DMS 273 (cell line): ENCODE measurements at regions not wholly inside any gene's neighbourhood (a gene's known extent, or its start where the extent isn't known, plus 50 kb on each side); places are given as distances from the start of the nearest gene placed in this dataset.

Experiments
- DNase-seq: peaks from one replicate; lab custom pipeline; 2025; ENCODE audit not compliant: unreplicated experiment; lab: John Stamatoyannopoulos, UW

DNA sequence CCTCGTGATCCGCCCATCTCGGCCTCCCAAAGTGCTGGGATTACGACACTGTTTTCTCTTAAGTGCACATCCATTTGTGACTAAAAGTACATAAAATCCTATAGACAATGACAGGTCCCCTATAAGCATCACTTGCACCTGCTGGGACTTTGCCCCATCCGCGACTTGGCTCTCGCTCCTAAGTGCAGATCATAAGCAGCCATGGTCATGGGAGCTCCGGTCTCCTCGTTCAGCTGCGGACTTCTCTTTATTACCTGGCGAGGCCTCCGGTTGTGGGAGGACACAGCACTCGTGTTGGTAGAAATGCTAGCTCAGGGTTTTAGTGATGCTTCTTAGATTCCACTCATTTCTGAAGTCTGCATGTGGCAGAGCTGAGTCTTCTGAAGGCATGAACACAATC lies 92.7 kb upstream of the ST6GAL2 start:
- no peak for DNase-seq

DNA sequence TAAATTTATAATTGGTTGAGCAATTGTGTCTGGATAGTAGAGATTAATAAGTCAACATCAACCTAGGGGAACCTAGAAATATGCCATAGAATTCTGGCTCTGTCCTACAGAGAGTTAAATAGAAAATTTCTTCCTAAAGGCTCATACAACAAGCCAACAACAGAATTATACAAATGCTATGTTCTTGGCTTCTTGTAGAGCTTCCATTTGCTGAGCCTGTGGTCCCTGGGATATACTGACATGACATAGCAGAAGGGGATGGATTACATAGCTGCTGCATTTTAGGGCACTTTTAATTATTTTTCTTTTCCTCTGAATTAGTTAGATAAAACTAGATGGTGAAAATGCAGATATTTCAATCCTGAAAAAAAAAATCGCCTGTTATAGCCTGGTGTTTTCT lies 95.5 kb upstream of the ST6GAL2 start:
- DNase-seq: no peak

DNA sequence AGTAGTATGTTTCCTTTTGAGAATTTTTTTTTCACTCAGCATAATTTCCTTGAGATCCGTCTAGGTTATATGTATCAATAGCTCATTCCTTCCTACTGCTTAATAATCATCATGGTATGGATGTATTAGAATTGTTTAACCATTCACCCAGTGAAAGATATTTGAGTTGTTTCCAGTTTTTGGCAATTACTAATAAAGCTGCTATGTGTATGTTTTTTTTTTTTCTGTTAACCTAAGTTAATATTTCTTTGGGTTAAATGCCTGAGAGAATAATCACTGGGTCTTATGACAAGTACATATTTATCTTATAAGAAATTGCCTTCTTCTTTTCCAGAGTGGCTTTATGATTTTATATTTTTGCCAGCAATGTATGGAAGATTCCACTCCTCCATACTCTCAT lies 96.4 kb upstream of the ST6GAL2 start:
- DNase-seq: no peak

DNA sequence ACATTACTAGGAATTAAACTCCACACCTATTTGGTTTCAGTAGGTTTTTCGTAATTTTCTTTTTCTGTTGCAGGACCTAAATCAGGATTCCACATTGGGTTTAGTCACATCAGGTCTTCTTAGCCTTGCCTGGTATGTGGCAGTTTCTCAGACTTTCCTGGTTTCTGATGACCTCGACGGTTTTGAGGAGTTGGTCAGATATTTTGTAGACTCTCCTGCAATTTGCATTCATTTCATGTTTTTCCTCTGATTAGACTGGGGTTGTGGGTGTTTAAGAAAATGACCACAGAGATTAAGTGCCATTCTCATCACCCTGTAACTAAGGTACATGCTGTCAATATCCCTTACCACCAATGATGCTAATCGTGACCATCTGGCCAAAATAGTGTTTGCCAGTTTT lies 97.3 kb upstream of the ST6GAL2 start:
- DNase-seq: no peak

DNA sequence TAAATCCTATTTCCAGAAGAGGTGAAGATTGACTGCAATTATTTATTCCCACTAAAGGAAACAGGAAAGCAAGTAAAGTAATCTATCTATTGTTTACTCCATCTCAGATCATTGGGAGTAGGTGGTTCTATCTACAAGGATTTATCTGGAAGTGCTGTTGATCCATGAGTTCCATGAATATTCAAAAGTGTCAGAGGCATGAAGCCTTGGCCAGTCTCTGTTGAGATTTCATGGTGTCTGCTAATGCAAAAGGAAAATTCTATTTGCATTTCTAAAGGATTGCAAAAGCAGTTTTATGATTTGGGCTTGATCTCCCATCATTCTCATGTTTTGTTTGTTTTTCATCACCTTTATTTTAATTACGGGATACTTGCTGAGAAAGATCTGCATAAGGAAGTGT lies 102.4 kb upstream of the ST6GAL2 start:
- no peak for DNase-seq

DNA sequence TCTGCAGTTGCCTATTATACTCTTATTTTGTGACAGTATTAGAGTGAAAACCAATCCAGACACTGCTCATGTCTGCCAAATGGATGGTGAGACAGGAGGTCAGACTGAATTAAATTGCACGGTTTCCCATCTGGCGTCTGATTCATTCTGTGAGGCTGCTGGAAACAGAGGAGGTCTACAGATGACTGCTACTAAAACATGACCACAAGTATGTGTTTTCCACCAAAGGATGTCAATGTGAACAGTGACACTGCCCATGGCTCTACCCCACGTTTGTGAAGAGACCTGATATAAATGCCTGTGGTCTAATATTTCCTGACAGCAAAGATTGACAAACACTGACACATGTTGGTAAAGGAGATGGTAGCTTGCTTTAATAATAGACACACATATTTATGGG lies 104.3 kb upstream of the ST6GAL2 start:
- DNase-seq: peak; percentile 90

DNA sequence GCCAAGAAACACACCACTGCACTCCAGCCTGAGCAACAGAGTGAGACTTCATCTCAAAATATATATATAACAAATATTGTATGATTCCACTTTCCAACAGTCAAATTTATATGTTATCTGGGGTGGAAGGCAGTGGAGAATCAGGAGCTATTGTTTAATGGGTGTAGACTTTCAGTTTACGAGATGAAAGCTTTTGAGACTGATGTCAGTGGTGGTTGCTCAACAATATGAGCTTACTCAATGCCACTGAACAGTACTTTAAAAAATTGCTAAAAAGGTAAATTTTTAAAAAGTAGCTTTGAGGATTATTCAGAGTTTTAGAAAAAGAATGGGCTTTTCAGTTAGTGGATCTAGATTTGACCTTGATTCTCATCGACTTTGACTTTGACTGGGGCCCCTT lies 105.9 kb upstream of the ST6GAL2 start:
- DNase-seq: no peak

DNA sequence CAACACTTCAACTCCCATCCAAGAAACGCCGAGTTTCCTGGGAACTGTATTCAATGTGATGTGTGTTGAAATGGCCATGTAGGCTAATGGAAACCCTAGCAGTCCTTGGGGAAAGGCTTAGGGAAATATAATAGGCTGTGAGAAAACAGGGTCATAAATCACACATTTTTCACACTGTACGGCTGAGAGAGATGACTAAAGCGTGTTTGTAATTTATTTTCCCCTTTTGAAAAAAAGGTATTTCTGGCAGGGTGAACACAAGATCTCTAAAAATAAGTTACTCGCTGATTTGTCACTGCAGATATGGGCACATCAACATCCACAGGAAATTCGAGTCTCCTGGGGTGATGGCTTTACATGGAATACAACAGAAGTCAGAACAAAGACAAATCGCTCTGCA lies 109.6 kb upstream of the ST6GAL2 start:
- no peak for DNase-seq

DNA sequence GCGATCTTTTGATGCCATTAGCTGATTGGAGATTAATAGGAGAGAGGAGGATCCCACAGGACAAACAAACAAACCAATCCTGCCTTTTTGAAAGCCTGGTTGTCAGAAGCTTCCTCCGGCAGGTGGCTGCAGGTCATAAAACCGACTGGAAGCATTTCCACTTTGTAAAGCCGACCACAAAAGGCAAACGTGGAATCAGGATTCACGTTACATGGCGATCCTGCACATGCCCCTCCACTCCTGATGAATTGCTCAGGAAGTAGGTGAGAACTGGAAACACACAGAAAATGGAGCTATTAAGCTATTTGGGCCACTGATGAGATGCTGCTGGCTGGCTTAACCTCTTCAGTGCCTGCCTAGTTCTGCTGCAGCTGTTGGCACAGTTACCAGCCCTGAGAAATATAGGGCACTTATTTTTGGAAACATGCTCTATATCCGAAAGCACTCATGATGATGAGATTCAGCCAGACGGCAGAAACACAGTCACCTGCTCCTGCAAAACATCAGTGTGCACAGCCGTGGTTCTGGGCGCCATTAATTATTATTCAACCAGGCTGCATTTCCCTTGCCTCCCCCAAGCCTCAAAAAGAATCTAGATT lies 110.3 kb upstream of the ST6GAL2 start:
- DNase-seq: peak; percentile 65

DNA sequence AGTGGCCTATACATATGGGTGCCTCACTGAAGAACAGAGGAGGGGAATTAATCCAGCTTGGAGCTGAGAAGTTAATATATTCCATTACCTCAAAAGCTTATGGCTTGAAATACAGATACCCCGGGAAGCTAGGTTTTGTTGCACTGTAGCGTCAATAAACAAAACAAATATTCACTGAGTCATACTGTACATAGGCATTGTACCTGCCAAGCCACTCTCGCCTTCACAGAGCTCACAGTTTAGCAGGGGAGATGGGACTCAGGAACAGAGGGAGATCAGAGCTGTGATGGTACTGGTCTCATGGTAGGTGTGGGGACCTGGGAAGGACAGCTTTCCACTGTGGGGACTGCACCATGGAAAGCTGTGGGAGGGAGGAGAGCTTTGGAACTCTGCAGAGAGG lies 111.2 kb upstream of the ST6GAL2 start:
- no peak for DNase-seq

DNA sequence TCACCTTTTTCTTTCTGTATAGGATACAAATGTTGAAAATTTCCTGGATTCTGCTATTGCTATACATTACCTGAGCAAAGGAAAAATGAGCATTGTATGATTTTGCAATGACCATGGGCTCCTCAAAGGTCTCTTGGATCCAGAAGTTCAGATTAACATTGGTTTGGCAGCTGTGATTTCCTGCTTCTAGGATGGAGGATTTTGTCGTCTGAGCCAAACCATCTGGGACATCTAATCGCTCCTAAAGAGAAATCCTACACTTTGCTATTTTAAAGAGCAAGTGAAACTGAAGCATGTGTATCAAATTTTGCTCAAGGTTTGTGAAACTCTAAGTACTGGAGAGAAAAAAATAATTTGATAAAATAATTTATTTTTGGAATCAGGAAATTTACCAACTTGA lies 115.1 kb upstream of the ST6GAL2 start:
- peak; percentile 46 for DNase-seq

DNA sequence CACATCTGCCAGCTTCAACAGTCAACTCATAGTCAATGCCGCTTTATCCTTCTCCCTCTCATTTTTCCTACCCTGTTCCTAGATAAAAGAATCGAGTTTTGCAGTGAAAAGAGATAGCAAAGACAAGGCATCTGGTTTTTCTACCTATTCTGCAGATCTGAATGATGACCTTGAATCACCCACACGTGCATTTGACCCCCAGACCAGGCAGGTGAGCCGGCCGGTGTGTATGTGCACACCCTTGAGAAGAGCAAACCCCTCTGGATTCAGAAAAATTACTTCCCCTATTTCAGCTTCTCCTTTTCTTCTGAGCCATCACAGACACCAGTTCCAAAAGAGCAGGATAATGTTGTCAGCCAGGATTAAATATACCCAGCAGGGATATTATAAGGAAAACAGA lies 115.6 kb upstream of the ST6GAL2 start:
- DNase-seq: no peak

DNA sequence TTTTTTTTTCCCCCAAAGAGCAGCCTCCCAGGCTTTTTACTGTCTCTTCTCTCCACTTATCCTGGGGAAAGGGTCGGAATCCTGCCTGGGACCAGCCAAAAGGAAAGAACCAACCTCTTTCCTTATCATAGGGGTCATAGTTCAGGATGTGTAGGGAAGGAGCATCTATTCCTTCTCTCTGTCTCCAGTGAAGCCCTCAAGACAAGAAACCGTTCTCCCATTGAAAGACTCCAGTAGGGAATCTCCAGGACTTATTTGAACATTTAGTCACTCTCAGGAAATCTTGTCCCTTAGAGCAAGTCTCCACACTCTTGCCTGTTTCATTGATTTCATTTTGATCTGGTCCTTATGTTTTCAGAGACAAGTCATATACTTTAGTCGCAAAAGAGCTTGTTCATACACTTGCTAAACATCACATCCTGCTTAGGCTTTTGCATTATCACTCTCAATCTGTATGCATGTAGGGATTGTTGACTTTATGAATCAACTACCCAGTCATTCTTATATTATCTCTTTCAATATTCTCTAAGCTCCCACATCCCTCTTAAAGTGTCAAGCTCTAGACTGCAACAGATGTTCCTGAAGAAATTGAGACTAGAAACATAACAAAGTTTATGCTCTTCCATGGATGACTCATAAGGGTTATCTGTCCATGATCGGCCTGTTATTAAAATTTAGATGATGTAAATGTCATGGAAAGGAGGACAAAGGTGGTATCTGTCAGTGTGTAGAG lies 116.2 kb upstream of the ST6GAL2 start:
- peak; percentile 30 for DNase-seq

DNA sequence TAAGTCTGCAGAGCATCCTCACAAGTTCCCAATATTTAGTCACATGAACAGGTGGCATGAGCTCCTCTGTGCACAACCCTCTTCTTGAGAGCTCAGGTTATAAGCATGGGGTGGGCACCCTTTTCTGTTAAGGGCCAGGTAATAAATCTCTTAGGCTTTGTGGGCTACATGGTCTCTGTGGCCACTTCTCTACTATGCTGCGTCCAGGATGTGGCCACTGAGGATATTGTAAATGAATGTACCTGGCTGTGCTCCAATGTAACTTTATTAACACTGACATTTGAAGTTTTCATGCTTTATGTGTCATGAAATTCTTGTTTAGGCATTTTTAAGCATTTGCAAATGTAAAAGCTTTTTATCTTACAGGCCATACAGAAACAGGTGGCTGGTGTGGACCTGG lies 116.8 kb upstream of the ST6GAL2 start:
- no peak for DNase-seq

DNA sequence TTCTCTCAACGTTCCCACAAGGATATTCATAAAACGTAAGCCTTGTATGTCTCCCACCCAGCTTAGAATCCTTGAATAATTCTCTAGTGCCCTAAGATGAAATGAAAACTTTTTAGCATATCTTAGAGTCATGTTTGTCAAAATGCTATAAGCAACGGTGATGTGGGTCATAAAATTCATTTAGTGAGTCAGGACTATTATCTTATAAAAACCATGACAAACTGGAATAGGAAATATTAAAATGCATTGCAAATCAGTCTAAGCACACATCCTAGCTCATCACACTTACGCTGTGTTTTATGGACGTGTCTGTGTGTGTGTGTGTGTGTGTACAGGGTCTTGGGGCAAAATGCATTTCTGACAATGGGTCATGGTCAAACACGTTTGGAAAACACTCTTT lies 119.9 kb upstream of the ST6GAL2 start:
- DNase-seq: no peak

DNA sequence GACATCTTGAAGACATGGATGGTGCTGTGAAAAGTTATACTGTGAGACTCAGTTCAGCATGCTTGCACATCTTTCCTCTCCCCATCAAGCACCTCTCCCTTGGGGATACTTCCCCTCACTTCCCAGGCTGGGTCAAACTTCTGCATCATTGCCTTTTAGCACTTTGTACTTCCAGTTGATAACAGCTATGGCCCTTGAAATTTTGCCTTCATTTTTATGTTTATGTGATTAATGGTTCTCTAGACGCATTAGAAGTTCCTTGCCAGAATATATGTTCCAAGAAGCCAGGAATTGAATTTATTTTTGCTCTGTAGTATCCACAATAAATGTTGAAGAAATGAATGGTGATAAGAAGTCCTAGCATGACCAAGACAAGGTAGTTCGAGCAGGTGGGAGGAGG lies 120.9 kb upstream of the ST6GAL2 start:
- DNase-seq: no peak

DNA sequence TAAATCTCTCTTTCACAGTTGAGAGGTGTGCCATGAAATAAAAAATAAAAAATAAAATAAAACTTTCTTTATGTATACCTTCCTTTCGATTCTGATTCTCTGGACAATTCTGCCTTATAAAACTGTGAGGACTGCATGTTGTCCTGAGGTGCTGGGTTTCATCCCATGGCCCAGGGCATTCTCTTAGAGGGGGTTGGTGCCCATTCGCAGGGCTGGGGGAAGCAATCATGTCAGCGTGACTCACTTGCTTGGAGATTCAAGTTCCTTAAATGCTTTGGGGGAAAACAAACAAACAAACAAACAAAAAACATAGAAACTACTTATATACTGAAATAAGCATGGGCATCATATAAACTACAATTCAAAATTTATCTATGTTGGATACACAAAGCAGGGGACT lies 122.0 kb upstream of the ST6GAL2 start:
- DNase-seq: no peak

DNA sequence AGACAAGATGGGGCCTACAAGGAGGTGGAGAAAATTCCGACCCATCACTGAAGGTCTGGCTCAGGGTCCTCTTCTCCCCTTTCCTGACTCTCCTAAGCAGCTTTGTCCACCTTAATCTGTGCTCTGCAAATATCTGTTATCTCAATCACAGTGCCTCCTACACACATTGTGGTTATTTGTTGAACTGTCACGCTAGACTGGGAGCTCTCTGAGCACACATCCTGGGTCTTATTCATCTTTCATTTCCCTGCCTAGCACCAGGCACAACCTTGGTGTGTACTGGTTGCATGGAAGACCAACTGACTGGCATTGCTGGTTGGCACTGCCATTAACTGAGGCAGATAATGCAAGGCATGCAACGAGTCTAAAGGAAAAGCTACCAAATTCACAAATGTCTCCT lies 122.9 kb upstream of the ST6GAL2 start:
- DNase-seq: no peak

DNA sequence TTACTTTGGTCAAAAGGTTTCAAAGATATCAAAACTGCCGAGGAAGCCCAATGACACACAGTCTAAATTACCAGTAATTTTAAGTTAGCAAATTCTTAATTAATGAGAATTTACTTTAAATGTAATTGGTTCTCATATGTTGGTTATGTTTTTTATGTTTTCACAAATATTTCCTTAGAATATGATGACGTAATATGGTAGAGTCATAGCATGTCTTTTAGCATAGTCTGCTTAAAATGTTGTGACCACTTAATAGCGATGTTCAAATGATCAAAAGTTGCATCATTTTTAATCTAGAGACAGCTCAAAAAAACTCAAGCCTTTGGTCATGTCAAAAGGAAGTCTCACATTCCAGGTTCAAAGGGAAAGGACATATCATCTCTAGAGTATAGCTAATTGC lies 123.3 kb upstream of the ST6GAL2 start:
- DNase-seq: no peak

DNA sequence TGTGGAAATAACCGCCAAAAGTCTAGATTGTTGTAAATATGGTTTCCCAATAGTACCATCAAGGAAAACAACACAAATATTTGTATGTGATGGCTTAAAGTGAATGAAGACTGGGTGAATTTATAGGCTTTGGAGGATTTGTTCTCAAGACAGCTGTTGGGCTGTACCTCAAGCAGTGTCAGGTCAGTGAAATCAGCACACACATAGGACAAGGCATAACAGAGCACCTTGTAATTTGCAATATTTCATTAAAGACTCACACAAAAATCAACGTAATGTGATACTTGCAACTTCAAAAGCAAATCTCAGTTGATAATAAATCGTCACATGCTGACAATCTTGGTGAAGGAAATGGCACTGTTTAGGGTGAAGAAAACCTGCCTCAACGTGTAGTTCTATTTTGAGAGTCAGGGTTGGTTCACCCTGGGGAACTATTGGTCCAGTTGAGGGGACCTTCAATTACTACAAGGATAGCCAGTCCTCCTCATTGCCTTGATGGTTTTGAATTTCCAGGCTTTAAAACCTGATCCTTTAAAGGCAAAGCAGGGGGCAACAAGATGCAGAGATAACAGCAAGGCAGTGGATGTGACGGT lies 126.8 kb upstream of the ST6GAL2 start:
- no peak for DNase-seq

DNA sequence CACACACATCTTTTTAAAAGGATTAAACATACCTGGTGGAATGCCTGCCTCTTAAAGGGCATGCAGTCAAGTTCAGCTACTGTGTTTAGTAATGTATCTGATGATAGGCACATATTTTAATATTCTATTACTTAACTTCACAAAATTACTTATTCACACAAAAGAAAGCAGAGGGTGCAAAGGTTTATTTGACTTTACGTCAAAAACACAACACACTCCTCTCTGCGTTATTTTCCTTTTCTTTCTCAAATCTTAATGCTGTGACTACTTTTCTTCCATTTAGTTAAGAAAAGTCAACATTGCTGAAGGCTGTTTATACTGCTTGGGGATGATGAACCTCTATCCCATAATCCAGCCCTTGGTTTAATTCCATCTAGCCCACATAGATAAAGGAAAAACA lies 127.9 kb upstream of the ST6GAL2 start:
- DNase-seq: no peak

DNA sequence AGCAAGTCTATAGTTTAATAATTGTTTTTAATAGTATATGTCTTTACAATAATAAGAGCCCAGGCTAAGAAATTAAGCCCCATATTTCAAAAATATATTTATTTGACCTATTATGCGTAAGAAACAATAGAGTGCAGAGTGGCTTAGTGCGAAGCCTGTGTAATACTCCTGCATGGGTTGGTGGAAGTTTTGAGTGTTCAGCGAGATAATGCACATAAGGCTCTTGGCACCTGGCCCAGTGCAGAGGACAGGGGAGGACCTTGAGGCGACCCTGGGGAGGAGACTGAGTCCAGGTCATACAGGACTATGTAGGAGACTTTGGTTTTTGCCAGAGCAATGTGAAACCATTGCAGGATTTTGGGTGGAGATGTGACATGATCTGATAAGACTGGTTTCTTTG lies 132.4 kb upstream of the ST6GAL2 start:
- no peak for DNase-seq

DNA sequence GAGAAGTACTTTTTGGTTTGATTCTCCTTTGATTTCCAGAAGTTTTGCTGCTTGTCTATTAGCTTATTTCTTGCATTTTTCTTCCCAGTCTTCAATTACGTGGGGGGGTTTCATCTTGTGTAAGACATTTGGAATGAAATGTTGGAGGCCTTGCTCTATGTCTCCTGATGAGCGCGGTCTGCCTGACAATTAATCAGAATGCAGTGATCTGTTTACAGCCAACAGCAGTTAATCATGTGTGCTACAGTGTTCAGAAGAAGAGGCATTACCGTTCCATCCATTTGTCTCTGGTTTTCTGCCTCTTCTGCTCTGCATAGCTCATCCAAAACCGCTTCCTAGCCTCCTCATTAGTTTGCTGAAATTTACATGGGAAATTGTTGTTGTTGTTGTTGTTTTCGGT lies 134.4 kb upstream of the ST6GAL2 start:
- no peak for DNase-seq
